GM12878 (cell line): ENCODE measurements at regions not wholly inside any gene's neighbourhood (a gene's known extent, or its start where the extent isn't known, plus 50 kb on each side); places are given as distances from the start of the nearest gene placed in this dataset.

Experiments
- ATAC-seq: fragments of 200-7000 bp; cut with Tn5 transposase; 3 replicates; pipeline ENCODE4 v1.9.1; 2020; ENCODE audit warnings: mild to moderate bottlenecking, moderate library complexity
- BruUV-seq: library from RNA; stranded (reverse); fragments of 400-500 nt; replicated peaks from 2 replicates; lab custom pipeline; 2021; lab: Mats Ljungman, UMichigan
- CTCF ChIA-PET: fragments of 300-600 bp; sonication (Branson Sonifier 250); formaldehyde crosslinking; extraction: SDS; loops from one replicate; lab custom pipeline; 2021; ENCODE audit warnings: inconsistent platforms; lab: Yijun Ruan, JAX
- POLR2A ChIA-PET: fragments of 350-600 bp; formaldehyde crosslinking; extraction: SDS; loops from one replicate; lab custom pipeline; 2021; ENCODE audit warnings: inconsistent platforms; lab: Charles Lee
- RAD21 ChIA-PET: fragments of 300-600 bp; sonication (Branson Sonifier 250); formaldehyde crosslinking; loops from one replicate; lab custom pipeline; 2023; ENCODE audit warnings: antibody characterized with exemption; ENCODE audit not compliant: unreplicated experiment; lab: Charles Lee
- SMC1A ChIA-PET: fragments of 300-600 bp; sonication (Branson Sonifier 250); formaldehyde crosslinking; loops from one replicate; lab custom pipeline; 2023; ENCODE audit not compliant: unreplicated experiment, uncharacterized antibody; lab: Charles Lee
- DNase-seq: peaks from one replicate; pipeline ENCODE4 v3.0.0-alpha.2; 2011; ENCODE audit warnings: low read depth, low spot score
- FAIRE-seq: peaks from 3 replicates; lab custom pipeline; 2011; peaks lifted over from hg19 to GRCh38; lab: Jason Lieb, UNC
- H2AFZ ChIP-seq: 2 replicates; pipeline ENCODE4 v1.6.0; 2011; ENCODE audit warnings: low read depth, low read length, control low read depth; ENCODE audit not compliant: control insufficient read depth
- H3K27ac ChIP-seq: 2 replicates; pipeline ENCODE4 v1.5.1; 2011; ENCODE audit warnings: control low read depth; ENCODE audit not compliant: control insufficient read depth, insufficient read depth
- H3K27me3 ChIP-seq, 2 experiments: replicated peaks in 1 of 2; 2 replicates each; pipeline versions ENCODE4 v1.6.0 to v1.6.1; 2011; ENCODE audit warnings: low read length in 1 of 2; ENCODE audit not compliant: control insufficient read depth in 2 of 2, insufficient read depth in 2 of 2
- H3K36me3 ChIP-seq, 2 experiments: 2 replicates each; pipeline ENCODE4 v1.5.1; 2011; ENCODE audit warnings: low read length in 1 of 2; ENCODE audit not compliant: control insufficient read depth in 2 of 2, insufficient read depth in 2 of 2
- H3K4me1 ChIP-seq: 2 replicates; pipeline ENCODE4 v1.6.1; 2011; ENCODE audit warnings: mild to moderate bottlenecking, low read length, moderate library complexity, mixed read lengths; ENCODE audit not compliant: control insufficient read depth, insufficient read depth
- H3K4me2 ChIP-seq: 2 replicates; pipeline ENCODE4 v1.6.0; 2011; ENCODE audit warnings: control low read depth; ENCODE audit not compliant: control insufficient read depth, insufficient read depth
- H3K4me3 ChIP-seq: fragments of 200-600 bp; sonication (generic); 2 replicates; pipeline ENCODE4 v1.5.1; 2016
- H3K79me2 ChIP-seq: 2 replicates; pipeline ENCODE4 v1.6.0; 2011; ENCODE audit warnings: low read length; ENCODE audit not compliant: control insufficient read depth, insufficient read depth
- H3K9ac ChIP-seq: 2 replicates; pipeline ENCODE4 v1.8.0; 2011; ENCODE audit warnings: low read length, control low read depth, mixed read lengths; ENCODE audit not compliant: control insufficient read depth, insufficient read depth
- H3K9me3 ChIP-seq: replicated peaks from 3 replicates; pipeline ENCODE4 v1.5.1; 2011; ENCODE audit warnings: mild to moderate bottlenecking, low read length; ENCODE audit not compliant: control insufficient read depth, insufficient read depth
- H4K20me1 ChIP-seq: 2 replicates; pipeline ENCODE4 v1.6.0; 2011; ENCODE audit not compliant: control insufficient read depth, insufficient read depth
- POLR2AphosphoS5 ChIP-seq: IDR thresholded peaks from 2 replicates; pipeline ENCODE4 v1.6.1; 2011; ENCODE audit warnings: mild to moderate bottlenecking, low read length, inconsistent platforms
- RELA ChIP-seq: fragments of 450-650 bp; IDR thresholded peaks from 2 replicates; pipeline ENCODE4 v1.8.0; 2014; ENCODE audit warnings: borderline replicate concordance; ENCODE audit not compliant: partially characterized antibody
- SPI1 ChIP-seq: IDR thresholded peaks from 2 replicates; pipeline ENCODE4 v1.6.1; 2011; ENCODE audit warnings: low read depth, mild to moderate bottlenecking, low read length, moderate library complexity, borderline replicate concordance; ENCODE audit not compliant: insufficient read depth
- STAT1 ChIP-seq: fragments of 450-650 bp; conservative IDR thresholded peaks from 2 replicates; pipeline ENCODE4 v1.6.1; 2014; ENCODE audit warnings: antibody characterized with exemption, mild to moderate bottlenecking
- TAF1 ChIP-seq: IDR thresholded peaks from 2 replicates; pipeline ENCODE4 v1.6.1; 2011; ENCODE audit warnings: mild to moderate bottlenecking, low read depth, low read length, borderline replicate concordance
- TBL1XR1 ChIP-seq: IDR thresholded peaks from 2 replicates; pipeline ENCODE4 v1.6.1; 2012; ENCODE audit warnings: low read depth, low read length, improper control_type of control experiment
- WGBS: methylation state at CpG from one replicate; pipeline ENCODE4 v1.1.6; 2016; ENCODE audit warnings: low lambda C conversion rate; ENCODE audit not compliant: insufficient replicate concordance, insufficient coverage; ENCODE audit errors: missing lambda C conversion rate; 5-methylcytosine and 5-hydroxymethylcytosine counted together
- in situ Hi-C: fragments of 300-500 bp; cut with MboI; formaldehyde crosslinking; loops from 9 replicates; pipeline ENCODE4 v1.14.3; 2018; ENCODE audit warnings: mixed read lengths
- intact Hi-C: fragments of 100-400 bp; cut with micrococcal nuclease; formaldehyde crosslinking; loops from one replicate; pipeline ENCODE4 v1.14.2; 2022; ENCODE audit not compliant: unreplicated experiment
- TF ChIP-seq, protein P1 (sequence below), 3 experiments: IDR thresholded peaks in 2 of 3; conservative IDR thresholded peaks in 1 of 3; 2 replicates each; pipeline ENCODE4 v1.5.1; 2011; ENCODE audit warnings: low read depth in 3 of 3, low read length in 3 of 3, mild to moderate bottlenecking in 3 of 3, control low read depth in 2 of 3, moderate library complexity in 2 of 3, inconsistent platforms in 1 of 3, mixed read lengths in 1 of 3; ENCODE audit not compliant: control insufficient read depth in 2 of 3, insufficient read depth in 1 of 3; ENCODE audit errors: extremely low read depth in 1 of 3

DNA sequence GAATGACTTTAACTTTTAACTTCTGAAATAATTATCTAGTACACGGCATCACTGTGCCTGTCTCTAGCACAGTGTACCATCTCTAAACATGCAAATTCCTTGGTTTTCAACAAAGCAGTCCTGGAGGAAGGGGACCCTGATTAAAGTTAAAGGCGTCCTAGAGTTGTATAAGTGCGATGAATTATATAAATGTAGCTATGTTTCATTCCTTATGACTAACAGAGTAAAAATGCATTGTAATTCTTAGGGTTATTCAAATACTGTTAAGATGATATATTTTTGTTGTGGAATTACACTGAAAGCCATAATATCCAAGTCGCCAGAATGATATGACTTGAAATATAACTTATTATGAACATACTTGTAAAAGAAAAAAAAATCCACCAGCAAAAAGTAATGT is 544.9 kb upstream of the LINC00305 start (continued):
- TF ChIP-seq, protein P1, sequence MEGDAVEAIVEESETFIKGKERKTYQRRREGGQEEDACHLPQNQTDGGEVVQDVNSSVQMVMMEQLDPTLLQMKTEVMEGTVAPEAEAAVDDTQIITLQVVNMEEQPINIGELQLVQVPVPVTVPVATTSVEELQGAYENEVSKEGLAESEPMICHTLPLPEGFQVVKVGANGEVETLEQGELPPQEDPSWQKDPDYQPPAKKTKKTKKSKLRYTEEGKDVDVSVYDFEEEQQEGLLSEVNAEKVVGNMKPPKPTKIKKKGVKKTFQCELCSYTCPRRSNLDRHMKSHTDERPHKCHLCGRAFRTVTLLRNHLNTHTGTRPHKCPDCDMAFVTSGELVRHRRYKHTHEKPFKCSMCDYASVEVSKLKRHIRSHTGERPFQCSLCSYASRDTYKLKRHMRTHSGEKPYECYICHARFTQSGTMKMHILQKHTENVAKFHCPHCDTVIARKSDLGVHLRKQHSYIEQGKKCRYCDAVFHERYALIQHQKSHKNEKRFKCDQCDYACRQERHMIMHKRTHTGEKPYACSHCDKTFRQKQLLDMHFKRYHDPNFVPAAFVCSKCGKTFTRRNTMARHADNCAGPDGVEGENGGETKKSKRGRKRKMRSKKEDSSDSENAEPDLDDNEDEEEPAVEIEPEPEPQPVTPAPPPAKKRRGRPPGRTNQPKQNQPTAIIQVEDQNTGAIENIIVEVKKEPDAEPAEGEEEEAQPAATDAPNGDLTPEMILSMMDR (IDR thresholded peaks at IDR 0.05 in 2 of 3, conservative IDR thresholded peaks at IDR 0.05 in 1 of 3; ENCODE audit: control insufficient read depth in 2 of 3, extremely low read depth in 1 of 3, insufficient read depth in 1 of 3, low read depth in 3 of 3, low read length in 3 of 3) = no peak

DNA sequence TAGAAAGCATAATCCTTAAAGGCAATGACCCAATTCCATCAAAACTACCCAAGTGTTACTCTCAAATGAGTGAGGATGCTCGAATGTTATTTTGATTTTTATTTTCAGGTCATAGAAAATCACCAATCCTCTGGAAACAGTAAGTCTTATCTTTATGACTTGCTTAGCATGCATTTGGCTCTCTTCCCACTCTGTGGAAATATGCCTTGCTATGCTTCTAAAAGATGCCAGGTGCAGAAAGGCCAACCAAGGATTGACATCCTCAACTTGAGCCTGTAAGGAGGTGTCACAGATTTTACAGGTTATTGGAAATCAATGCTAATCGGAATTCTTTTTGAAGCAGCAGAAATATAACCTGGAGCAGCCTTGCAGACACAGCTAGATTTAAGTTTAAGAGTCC is 543.9 kb upstream of the LINC00305 start:
- WGBS = 0% methylated on average over 2 of the region's 2 CpGs
- no peaks in the 10 kb centered on the region for H3K27me3 ChIP-seq
- TF ChIP-seq STAT1 = no peak
- BruUV-seq = no TSS peak
- CTCF ChIA-PET = no interaction called here
- RAD21 ChIA-PET = no interaction called here
- H2AFZ ChIP-seq = no peak overlapping the region
- no peak for FAIRE-seq
- H3K27ac ChIP-seq = no peak overlapping the region
- in situ Hi-C loops = no loop called here
- no peak overlapping the region for H3K4me3 ChIP-seq
- no peaks in the 10 kb centered on the region for H4K20me1 ChIP-seq
- intact Hi-C loops = no loop called here
- no peaks in the 10 kb centered on the region for H3K9me3 ChIP-seq
- no peak overlapping the region for H3K4me2 ChIP-seq
- H3K36me3 ChIP-seq = no peaks in the 10 kb centered on the region
- no peaks in the 10 kb centered on the region for H3K4me1 ChIP-seq
- SMC1A ChIA-PET = no interaction called here
- POLR2A ChIA-PET = no interaction called here
- H3K9ac ChIP-seq = no peak overlapping the region
- no peak for ATAC-seq
- no peaks in the 10 kb centered on the region for H3K79me2 ChIP-seq
- no peak for DNase-seq

DNA sequence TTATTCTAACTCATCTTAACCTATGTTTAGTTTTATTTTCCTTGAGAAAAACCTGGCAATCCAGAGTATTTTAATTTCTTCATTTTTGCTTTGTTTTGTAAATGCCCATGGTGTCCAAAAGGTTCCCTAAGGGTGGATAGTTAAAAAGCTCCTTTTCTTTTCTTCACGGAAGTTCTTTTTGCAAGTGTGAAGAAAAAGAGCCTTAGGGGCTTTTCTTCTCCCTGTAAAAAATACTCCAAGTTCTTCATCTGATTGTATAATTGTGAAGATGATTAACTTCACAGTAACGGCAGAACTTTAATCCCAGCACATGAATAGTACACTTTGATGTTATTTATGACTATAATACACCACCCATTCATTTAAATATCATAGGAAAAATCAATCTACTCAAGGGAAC is 530.2 kb upstream of the LINC00305 start:
- SMC1A ChIA-PET = interaction anchor here (1.0 kb wide), 1 partner anchor 13 kb away, joined by 3 read pairs; no protein-coding TSS in a partner anchor
- no peaks in the 10 kb centered on the region for H3K27me3 ChIP-seq
- H3K9me3 ChIP-seq = no peaks in the 10 kb centered on the region
- no peak overlapping the region for H3K4me2 ChIP-seq
- POLR2A ChIA-PET = no interaction called here
- no peaks in the 10 kb centered on the region for H3K4me1 ChIP-seq
- in situ Hi-C loops (no loop called here), intact Hi-C loops (no loop called here)
- no peak overlapping the region for H3K27ac ChIP-seq
- no peaks in the 10 kb centered on the region for H3K79me2 ChIP-seq
- no peaks in the 10 kb centered on the region for H3K36me3 ChIP-seq
- WGBS = 0% methylated on average over 2 of the region's 2 CpGs
- BruUV-seq = no TSS peak
- CTCF ChIA-PET = no interaction called here
- no peak for FAIRE-seq
- no peak for ATAC-seq
- H2AFZ ChIP-seq = no peak overlapping the region
- H3K9ac ChIP-seq = no peak overlapping the region
- no peaks in the 10 kb centered on the region for H4K20me1 ChIP-seq
- TF ChIP-seq TAF1 (no peak), POLR2AphosphoS5 (no peak), TBL1XR1 (no peak), RELA (no peak), SPI1 (no peak)
- DNase-seq = no peak
- RAD21 ChIA-PET = no interaction called here
- H3K4me3 ChIP-seq = no peak overlapping the region
